Endodermal cell (in vitro differentiated cells): ENCODE measurements at regions not wholly inside any gene's neighbourhood (a gene's known extent, or its start where the extent isn't known, plus 50 kb on each side); places are given as distances from the start of the nearest gene placed in this dataset.

Experiments
- DNase-seq: peaks from one replicate; pipeline ENCODE4 v3.0.0-alpha.2; 2017
- H3K27ac ChIP-seq: 2 replicates; pipeline ENCODE4 v1.5.1; 2013; ENCODE audit warnings: mild to moderate bottlenecking, low read depth, low read length, moderate library complexity
- H3K27me3 ChIP-seq: 2 replicates; pipeline ENCODE4 v1.6.1; 2013; ENCODE audit warnings: mild to moderate bottlenecking, low read length, moderate library complexity; ENCODE audit not compliant: insufficient read depth, control insufficient read depth, poor library complexity, severe bottlenecking
- H3K36me3 ChIP-seq: 2 replicates; pipeline ENCODE4 v1.7.0; 2013; ENCODE audit warnings: mild to moderate bottlenecking, low read length, moderate library complexity; ENCODE audit not compliant: control insufficient read depth, insufficient read depth
- H3K4me1 ChIP-seq: one replicate; pipeline ENCODE4 v1.7.0; 2013; ENCODE audit warnings: low read length; ENCODE audit not compliant: control insufficient read depth, insufficient read depth
- H3K4me3 ChIP-seq: 2 replicates; pipeline ENCODE4 v1.5.1; 2013; ENCODE audit warnings: mild to moderate bottlenecking, low read length, moderate library complexity
- H3K9ac ChIP-seq: 2 replicates; pipeline ENCODE4 v1.6.1; 2013; ENCODE audit warnings: mild to moderate bottlenecking, low read length, moderate library complexity; ENCODE audit not compliant: poor library complexity, severe bottlenecking; ENCODE audit errors: extremely low read depth
- H3K9me3 ChIP-seq: 2 replicates; pipeline ENCODE4 v1.6.1; 2013; ENCODE audit warnings: mild to moderate bottlenecking, low read length, moderate library complexity; ENCODE audit not compliant: control insufficient read depth
- H3K27ac Mint-ChIP-seq: 2 replicates; pipeline ENCODE4 v1.8.0; 2020; ENCODE audit warnings: mixed read lengths
- H3K27me3 Mint-ChIP-seq: 2 replicates; pipeline ENCODE4 v1.8.0; 2021; ENCODE audit warnings: mild to moderate bottlenecking, mixed read lengths; ENCODE audit not compliant: insufficient read depth
- H3K36me3 Mint-ChIP-seq: 2 replicates; pipeline ENCODE4 v1.8.0; 2020; ENCODE audit warnings: low read depth, mixed read lengths
- H3K4me1 Mint-ChIP-seq: 2 replicates; pipeline ENCODE4 v1.8.0; 2020; ENCODE audit warnings: mixed read lengths
- H3K4me3 Mint-ChIP-seq: 2 replicates; pipeline ENCODE4 v1.8.0; 2020; ENCODE audit warnings: mild to moderate bottlenecking, moderate library complexity, mixed read lengths
- H3K9me3 Mint-ChIP-seq: 2 replicates; pipeline ENCODE4 v1.8.0; 2020; ENCODE audit warnings: mild to moderate bottlenecking, mixed read lengths
- WGBS, 2 experiments: methylation state at CpG; one replicate each; pipeline versions ENCODE4 v1.1.5 to v1.1.7; 2013; ENCODE audit warnings: missing lambda C conversion rate in 2 of 2, mixed read lengths in 1 of 2; ENCODE audit not compliant: insufficient coverage in 1 of 2, insufficient read length in 1 of 2; 5-methylcytosine and 5-hydroxymethylcytosine counted together
- TF ChIP-seq, protein P1 (sequence below): fragments of 200-600 bp; sonication (generic); conservative IDR thresholded peaks from 2 replicates; pipeline ENCODE4 v1.5.0; 2021; ENCODE audit warnings: antibody characterized with exemption, mild to moderate bottlenecking

DNA sequence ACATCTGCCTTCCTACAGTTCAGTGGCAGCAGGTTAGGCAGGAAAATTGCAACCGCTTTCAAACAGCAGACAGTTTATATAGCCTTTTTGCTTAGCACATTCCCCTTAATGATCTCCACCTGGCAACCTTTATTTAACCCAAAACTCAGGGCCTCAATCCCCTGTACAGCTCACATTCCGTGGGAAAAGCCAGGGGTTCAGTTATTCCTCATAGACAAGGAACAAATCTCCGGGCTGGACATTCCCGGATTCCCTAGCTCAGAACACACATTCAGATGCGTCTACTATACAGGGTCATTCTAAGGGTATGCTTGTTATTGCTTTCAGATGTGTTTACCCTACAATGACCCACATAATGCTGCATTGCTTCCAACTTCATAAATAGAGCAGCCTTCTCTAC lies 73.8 kb upstream of the DCN start:
- Mint-ChIP-seq H3K27me3 (no peaks in the 10 kb centered on the region), H3K9me3 (no peaks in the 10 kb centered on the region), H3K4me1 (no peaks in the 10 kb centered on the region), H3K27ac (no peak overlapping the region), H3K36me3 (no peaks in the 10 kb centered on the region), H3K4me3 (no peak overlapping the region)
- 92 to 95% methylated on average over 5 of the region's 5 CpGs for WGBS, 2 experiments
- H3K27me3 ChIP-seq = no peaks in the 10 kb centered on the region
- TF ChIP-seq, protein P1, sequence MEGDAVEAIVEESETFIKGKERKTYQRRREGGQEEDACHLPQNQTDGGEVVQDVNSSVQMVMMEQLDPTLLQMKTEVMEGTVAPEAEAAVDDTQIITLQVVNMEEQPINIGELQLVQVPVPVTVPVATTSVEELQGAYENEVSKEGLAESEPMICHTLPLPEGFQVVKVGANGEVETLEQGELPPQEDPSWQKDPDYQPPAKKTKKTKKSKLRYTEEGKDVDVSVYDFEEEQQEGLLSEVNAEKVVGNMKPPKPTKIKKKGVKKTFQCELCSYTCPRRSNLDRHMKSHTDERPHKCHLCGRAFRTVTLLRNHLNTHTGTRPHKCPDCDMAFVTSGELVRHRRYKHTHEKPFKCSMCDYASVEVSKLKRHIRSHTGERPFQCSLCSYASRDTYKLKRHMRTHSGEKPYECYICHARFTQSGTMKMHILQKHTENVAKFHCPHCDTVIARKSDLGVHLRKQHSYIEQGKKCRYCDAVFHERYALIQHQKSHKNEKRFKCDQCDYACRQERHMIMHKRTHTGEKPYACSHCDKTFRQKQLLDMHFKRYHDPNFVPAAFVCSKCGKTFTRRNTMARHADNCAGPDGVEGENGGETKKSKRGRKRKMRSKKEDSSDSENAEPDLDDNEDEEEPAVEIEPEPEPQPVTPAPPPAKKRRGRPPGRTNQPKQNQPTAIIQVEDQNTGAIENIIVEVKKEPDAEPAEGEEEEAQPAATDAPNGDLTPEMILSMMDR = no peak
- H3K27ac ChIP-seq = no peak overlapping the region
- no peak overlapping the region for H3K4me3 ChIP-seq
- no peak overlapping the region for H3K9ac ChIP-seq
- no peaks in the 10 kb centered on the region for H3K4me1 ChIP-seq
- H3K36me3 ChIP-seq = no peaks in the 10 kb centered on the region
- H3K9me3 ChIP-seq = no peaks in the 10 kb centered on the region
- no peak for DNase-seq

DNA sequence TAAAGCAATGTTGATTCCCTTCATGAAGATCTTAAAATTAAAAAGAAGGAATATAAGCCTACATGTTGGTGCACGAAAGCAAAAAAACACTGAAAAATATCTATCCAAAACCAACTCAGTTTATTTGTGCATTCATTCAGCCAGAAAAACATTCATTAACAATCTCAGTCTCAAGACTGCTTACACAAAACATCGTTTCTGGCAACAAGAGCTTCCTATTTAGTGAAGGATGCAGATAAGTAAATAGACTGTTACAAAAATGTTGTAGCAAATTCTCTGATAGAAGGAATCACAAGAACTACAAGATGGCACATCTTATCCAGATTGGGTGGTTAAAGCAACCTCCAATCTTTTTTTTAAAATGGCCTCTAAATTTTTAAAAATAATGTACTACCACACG lies 69.7 kb upstream of the DCN start:
- no peak overlapping the region for H3K4me3 ChIP-seq
- H3K4me1 ChIP-seq = no peaks in the 10 kb centered on the region
- no peaks in the 10 kb centered on the region for H3K27me3 Mint-ChIP-seq
- DNase-seq = no peak
- H3K9ac ChIP-seq = no peak overlapping the region
- no peak overlapping the region for H3K27ac ChIP-seq
- H3K9me3 ChIP-seq = no peaks in the 10 kb centered on the region
- H3K36me3 Mint-ChIP-seq = no peaks in the 10 kb centered on the region
- H3K4me3 Mint-ChIP-seq = no peak overlapping the region
- no peaks in the 10 kb centered on the region for H3K36me3 ChIP-seq
- H3K4me1 Mint-ChIP-seq = no peaks in the 10 kb centered on the region
- H3K27me3 ChIP-seq = no peaks in the 10 kb centered on the region
- TF ChIP-seq, protein P1 = no peak
- H3K9me3 Mint-ChIP-seq = no peaks in the 10 kb centered on the region
- 90 to 100% methylated on average over 1 to 3 of the region's 3 CpGs for WGBS, 2 experiments
- no peak overlapping the region for H3K27ac Mint-ChIP-seq

DNA sequence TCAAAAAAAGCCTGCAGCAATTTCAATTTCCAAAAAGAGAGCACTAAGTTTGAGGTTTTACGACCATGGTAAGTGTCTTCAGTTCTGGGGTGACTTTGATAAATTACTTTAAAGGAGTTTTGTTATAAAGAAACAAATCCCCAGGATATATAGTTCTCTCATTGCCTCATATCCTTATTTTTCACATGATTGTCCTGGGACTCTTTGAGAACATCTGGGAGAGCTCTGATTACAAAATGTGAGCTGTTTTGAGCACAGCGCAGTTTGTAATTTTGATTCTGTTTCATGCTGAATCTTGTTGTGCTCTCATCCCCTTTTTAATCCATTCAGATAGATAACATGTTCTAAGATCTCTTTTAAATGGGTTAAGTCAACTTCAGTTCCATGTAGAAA lies 67.7 kb upstream of the DCN start:
- Histone ChIP-seq H3K27me3 (no peaks in the 10 kb centered on the region), H3K4me3 (no peak overlapping the region), H3K9ac (no peak overlapping the region), H3K36me3 (no peaks in the 10 kb centered on the region), H3K4me1 (no peaks in the 10 kb centered on the region), H3K9me3 (no peaks in the 10 kb centered on the region), H3K27ac (no peak overlapping the region)
- no peak overlapping the region for H3K27ac Mint-ChIP-seq
- 89% methylated on average over 2 of the region's 2 CpGs; no CpG with 5 or more reads in 1 of the 2 experiments for WGBS, 2 experiments
- H3K27me3 Mint-ChIP-seq = no peaks in the 10 kb centered on the region
- H3K4me3 Mint-ChIP-seq = no peak overlapping the region
- DNase-seq = no peak
- H3K9me3 Mint-ChIP-seq = no peaks in the 10 kb centered on the region
- TF ChIP-seq, protein P1 = no peak
- no peaks in the 10 kb centered on the region for H3K4me1 Mint-ChIP-seq
- H3K36me3 Mint-ChIP-seq = no peaks in the 10 kb centered on the region
